ENCODE measurements at regions not wholly inside any gene's neighbourhood (a gene's known extent, or its start where the extent isn't known, plus 50 kb on each side); places are given as distances from the start of the nearest gene placed in this dataset.

GRCh38 chr10:10132009-10132408 lies 885.7 kb upstream of the CELF2 start:
- no peak for TF ChIP-seq CTCF (IDR thresholded peaks at IDR 0.05; ENCODE audit: low read length)
- no peak for TF ChIP-seq EZH2 (IDR thresholded peaks at IDR 0.05; ENCODE audit: borderline replicate concordance, low read length)
